HEK293 (cell line): ENCODE measurements at regions not wholly inside any gene's neighbourhood (a gene's known extent, or its start where the extent isn't known, plus 50 kb on each side); places are given as distances from the start of the nearest gene placed in this dataset.

Experiments
- CTCF ChIA-PET: fragments of 350-600 bp; formaldehyde crosslinking; extraction: SDS; loops from one replicate; lab custom pipeline; 2021; ENCODE audit warnings: antibody characterized with exemption; lab: Yijun Ruan, JAX
- POLR2A ChIA-PET: fragments of 300-600 bp; formaldehyde crosslinking; extraction: SDS; loops from one replicate; lab custom pipeline; 2020; ENCODE audit warnings: antibody characterized with exemption, inconsistent platforms; lab: Yijun Ruan, JAX
- H3K27ac ChIP-seq: fragments of 200-500 bp; sonication (Bioruptor generic); 2 replicates; pipeline ENCODE4 v1.5.1; 2014; ENCODE audit warnings: low read depth, low read length, control low read depth, inconsistent platforms; ENCODE audit errors: extremely low read depth
- H3K36me3 ChIP-seq, 2 experiments: fragments of 200-500 bp in 1 of 2; sonication (Bioruptor generic) in 1 of 2; 1 replicate in 1 of 2; 2 replicates in 1 of 2; pipeline ENCODE4 v1.5.1; 2014 to 2017; ENCODE audit warnings: inconsistent platforms in 2 of 2, low read length in 2 of 2; ENCODE audit not compliant: control insufficient read depth in 2 of 2, insufficient read depth in 1 of 2
- H3K4me1 ChIP-seq: fragments of 200-500 bp; sonication (Bioruptor generic); 2 replicates; pipeline ENCODE4 v1.5.1; 2014; ENCODE audit warnings: mild to moderate bottlenecking, low read length, inconsistent platforms; ENCODE audit not compliant: control insufficient read depth, insufficient read depth
- H3K4me3 ChIP-seq: 2 replicates; pipeline ENCODE4 v1.5.1; 2011; ENCODE audit warnings: low read depth, mild to moderate bottlenecking, control low read depth, low read length, moderate library complexity
- H3K9me3 ChIP-seq: fragments of 200-500 bp; sonication (Bioruptor generic); 2 replicates; pipeline ENCODE4 v1.5.1; 2014; ENCODE audit warnings: low read depth, low read length, inconsistent platforms; ENCODE audit not compliant: control insufficient read depth, insufficient read depth
- HOXD13 ChIP-seq: sonication (generic); formaldehyde crosslinking; IDR thresholded peaks from 2 replicates; pipeline ENCODE4 v1.8.0; 2022; ENCODE audit warnings: missing genetic modification reagents, borderline replicate concordance
- IKZF3 ChIP-seq: fragments of 450-650 bp; IDR thresholded peaks from 2 replicates; pipeline ENCODE4 v1.5.0; 2018; ENCODE audit warnings: missing biosample characterization, mild to moderate bottlenecking, missing genetic modification characterization, moderate library complexity
- KLF16 ChIP-seq: fragments of 450-650 bp; formaldehyde crosslinking; IDR thresholded peaks from 2 replicates; pipeline ENCODE4 v1.5.1; 2017; ENCODE audit warnings: missing biosample characterization, missing genetic modification characterization
- MZF1 ChIP-seq: fragments of 450-650 bp; formaldehyde crosslinking; IDR thresholded peaks from 2 replicates; pipeline ENCODE4 v1.5.1; 2017; ENCODE audit warnings: missing biosample characterization, missing genetic modification characterization, borderline replicate concordance
- OVOL3 ChIP-seq: fragments of 450-650 bp; formaldehyde crosslinking; IDR thresholded peaks from 2 replicates; pipeline ENCODE4 v1.5.1; 2016; ENCODE audit warnings: missing biosample characterization, missing genetic modification characterization
- TRIM28 ChIP-seq: IDR thresholded peaks from 2 replicates; pipeline ENCODE4 v1.6.1; 2011; ENCODE audit warnings: low read length, control low read depth, borderline replicate concordance
- ZBTB17 ChIP-seq: fragments of 450-650 bp; formaldehyde crosslinking; IDR thresholded peaks from 2 replicates; pipeline ENCODE4 v1.5.1; 2016; ENCODE audit warnings: missing biosample characterization, missing genetic modification characterization
- ZFP3 ChIP-seq: fragments of 450-650 bp; formaldehyde crosslinking; IDR thresholded peaks from 2 replicates; pipeline ENCODE4 v1.5.1; 2016; ENCODE audit warnings: low read depth, missing biosample characterization, missing genetic modification characterization
- ZNF157 ChIP-seq: fragments of 450-650 bp; formaldehyde crosslinking; IDR thresholded peaks from 2 replicates; pipeline ENCODE4 v1.5.1; 2016; ENCODE audit warnings: missing biosample characterization, missing genetic modification characterization
- ZNF2 ChIP-seq: fragments of 450-650 bp; formaldehyde crosslinking; IDR thresholded peaks from 2 replicates; pipeline ENCODE4 v1.5.1; 2016; ENCODE audit warnings: missing biosample characterization, missing genetic modification characterization
- ZNF202 ChIP-seq: fragments of 450-650 bp; formaldehyde crosslinking; IDR thresholded peaks from 2 replicates; pipeline ENCODE4 v1.5.1; 2016; ENCODE audit warnings: missing biosample characterization, missing genetic modification characterization, borderline replicate concordance
- ZNF280C ChIP-seq: fragments of 450-650 bp; formaldehyde crosslinking; IDR thresholded peaks from 2 replicates; pipeline ENCODE4 v1.5.1; 2016; ENCODE audit warnings: missing biosample characterization, missing genetic modification characterization
- ZNF362 ChIP-seq: fragments of 450-650 bp; formaldehyde crosslinking; IDR thresholded peaks from 2 replicates; pipeline ENCODE4 v1.5.1; 2016; ENCODE audit warnings: missing biosample characterization, missing genetic modification characterization
- ZNF391 ChIP-seq: fragments of 450-650 bp; formaldehyde crosslinking; IDR thresholded peaks from 2 replicates; pipeline ENCODE4 v1.5.1; 2016; ENCODE audit warnings: low read depth, missing biosample characterization, missing genetic modification characterization, borderline replicate concordance
- ZNF433 ChIP-seq: fragments of 450-650 bp; formaldehyde crosslinking; IDR thresholded peaks from 2 replicates; pipeline ENCODE4 v1.5.1; 2016; ENCODE audit warnings: missing biosample characterization, missing genetic modification characterization, low read depth
- ZNF514 ChIP-seq: fragments of 450-650 bp; formaldehyde crosslinking; IDR thresholded peaks from 2 replicates; pipeline ENCODE4 v1.5.1; 2016; ENCODE audit warnings: missing biosample characterization, missing genetic modification characterization
- ZNF530 ChIP-seq: fragments of 450-650 bp; formaldehyde crosslinking; IDR thresholded peaks from 2 replicates; pipeline ENCODE4 v1.5.1; 2016; ENCODE audit warnings: low read depth, missing biosample characterization, missing genetic modification characterization
- ZNF571 ChIP-seq: fragments of 450-650 bp; formaldehyde crosslinking; IDR thresholded peaks from 2 replicates; pipeline ENCODE4 v1.5.0; 2017; ENCODE audit warnings: missing biosample characterization, missing genetic modification characterization
- ZNF664 ChIP-seq: fragments of 450-650 bp; formaldehyde crosslinking; IDR thresholded peaks from 2 replicates; pipeline ENCODE4 v1.5.1; 2016; ENCODE audit warnings: missing biosample characterization, missing genetic modification characterization
- ZSCAN30 ChIP-seq: fragments of 450-650 bp; IDR thresholded peaks from 2 replicates; pipeline ENCODE4 v1.5.1; 2018; ENCODE audit warnings: missing biosample characterization, mild to moderate bottlenecking, missing genetic modification characterization, moderate library complexity
- TF ChIP-seq, protein P1 (sequence below): fragments of 450-650 bp; formaldehyde crosslinking; IDR thresholded peaks from 2 replicates; pipeline ENCODE4 v1.5.1; 2016; ENCODE audit warnings: missing biosample characterization, missing genetic modification characterization, borderline replicate concordance
- TF ChIP-seq, protein P2 (sequence below): fragments of 450-650 bp; formaldehyde crosslinking; IDR thresholded peaks from 2 replicates; pipeline ENCODE4 v1.5.1; 2017; ENCODE audit warnings: missing biosample characterization, missing genetic modification characterization
- TF ChIP-seq, protein P3 (sequence below): fragments of 450-650 bp; formaldehyde crosslinking; IDR thresholded peaks from 2 replicates; pipeline ENCODE4 v1.5.1; 2016; ENCODE audit warnings: missing biosample characterization, missing genetic modification characterization
- TF ChIP-seq, protein P4 (sequence below): fragments of 450-650 bp; formaldehyde crosslinking; IDR thresholded peaks from 2 replicates; pipeline ENCODE4 v1.5.1; 2017; ENCODE audit warnings: missing biosample characterization, missing genetic modification characterization

DNA sequence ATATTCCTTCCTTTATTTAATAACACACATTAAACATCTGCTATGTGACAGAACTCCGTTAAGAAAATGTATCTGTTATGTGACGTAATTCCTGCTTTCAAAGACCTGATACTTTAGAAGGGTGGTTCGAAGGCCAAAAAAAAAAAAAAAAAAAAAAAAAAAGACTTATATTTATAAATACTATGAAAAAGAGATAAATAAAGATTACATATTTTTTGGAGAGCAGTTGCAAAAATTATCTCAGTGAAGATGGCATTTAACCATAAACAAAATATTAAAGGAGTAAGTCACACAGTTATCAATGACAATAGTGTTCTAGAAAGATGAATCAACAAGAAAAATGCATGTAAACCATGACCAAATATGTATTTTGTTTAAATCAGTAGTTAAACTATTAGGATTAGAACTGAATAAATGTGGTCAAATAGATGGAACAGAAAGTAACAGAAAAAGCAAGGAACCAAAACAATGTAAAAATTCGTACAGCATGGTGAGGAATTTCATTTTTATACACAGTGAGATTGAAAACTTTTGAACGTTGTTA, 612.3 kb upstream of the SLITRK5 start:
- ChIA-PET POLR2A (no interaction called here), CTCF (no interaction called here)
- Histone ChIP-seq H3K36me3 (no peaks in the 10 kb centered on the region), H3K9me3 (no peaks in the 10 kb centered on the region), H3K4me3 (no peak overlapping the region), H3K4me1 (no peaks in the 10 kb centered on the region), H3K27ac (no peak overlapping the region)
- no peak for TF ChIP-seq TRIM28
- TF ChIP-seq, protein P1, sequence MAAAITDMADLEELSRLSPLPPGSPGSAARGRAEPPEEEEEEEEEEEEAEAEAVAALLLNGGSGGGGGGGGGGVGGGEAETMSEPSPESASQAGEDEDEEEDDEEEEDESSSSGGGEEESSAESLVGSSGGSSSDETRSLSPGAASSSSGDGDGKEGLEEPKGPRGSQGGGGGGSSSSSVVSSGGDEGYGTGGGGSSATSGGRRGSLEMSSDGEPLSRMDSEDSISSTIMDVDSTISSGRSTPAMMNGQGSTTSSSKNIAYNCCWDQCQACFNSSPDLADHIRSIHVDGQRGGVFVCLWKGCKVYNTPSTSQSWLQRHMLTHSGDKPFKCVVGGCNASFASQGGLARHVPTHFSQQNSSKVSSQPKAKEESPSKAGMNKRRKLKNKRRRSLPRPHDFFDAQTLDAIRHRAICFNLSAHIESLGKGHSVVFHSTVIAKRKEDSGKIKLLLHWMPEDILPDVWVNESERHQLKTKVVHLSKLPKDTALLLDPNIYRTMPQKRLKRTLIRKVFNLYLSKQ (tag by site-specific recombination), result no peak
- TF ChIP-seq ZNF571 (tag by site-specific recombination), result no peak
- TF ChIP-seq ZNF2 (tag by site-specific recombination), result no peak
- TF ChIP-seq MZF1, result no peak
- no peak for TF ChIP-seq ZSCAN30
- TF ChIP-seq ZNF391 (tag by site-specific recombination), result no peak
- TF ChIP-seq, protein P2, sequence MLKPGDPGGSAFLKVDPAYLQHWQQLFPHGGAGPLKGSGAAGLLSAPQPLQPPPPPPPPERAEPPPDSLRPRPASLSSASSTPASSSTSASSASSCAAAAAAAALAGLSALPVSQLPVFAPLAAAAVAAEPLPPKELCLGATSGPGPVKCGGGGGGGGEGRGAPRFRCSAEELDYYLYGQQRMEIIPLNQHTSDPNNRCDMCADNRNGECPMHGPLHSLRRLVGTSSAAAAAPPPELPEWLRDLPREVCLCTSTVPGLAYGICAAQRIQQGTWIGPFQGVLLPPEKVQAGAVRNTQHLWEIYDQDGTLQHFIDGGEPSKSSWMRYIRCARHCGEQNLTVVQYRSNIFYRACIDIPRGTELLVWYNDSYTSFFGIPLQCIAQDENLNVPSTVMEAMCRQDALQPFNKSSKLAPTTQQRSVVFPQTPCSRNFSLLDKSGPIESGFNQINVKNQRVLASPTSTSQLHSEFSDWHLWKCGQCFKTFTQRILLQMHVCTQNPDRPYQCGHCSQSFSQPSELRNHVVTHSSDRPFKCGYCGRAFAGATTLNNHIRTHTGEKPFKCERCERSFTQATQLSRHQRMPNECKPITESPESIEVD (tag by site-specific recombination), result no peak

- no peaks in the 10 kb centered on the region for H3K36me3 ChIP-seq
- no peak for TF ChIP-seq ZNF202
- no peak for TF ChIP-seq ZNF664 (tag by site-specific recombination)
- no peak for TF ChIP-seq HOXD13 (CRISPR knock-in tag)
- no peak for TF ChIP-seq ZNF362 (tag by site-specific recombination)
- no peak for TF ChIP-seq ZNF280C (tag by site-specific recombination)
- TF ChIP-seq ZNF530 (tag by site-specific recombination), result no peak
- TF ChIP-seq, protein P3, sequence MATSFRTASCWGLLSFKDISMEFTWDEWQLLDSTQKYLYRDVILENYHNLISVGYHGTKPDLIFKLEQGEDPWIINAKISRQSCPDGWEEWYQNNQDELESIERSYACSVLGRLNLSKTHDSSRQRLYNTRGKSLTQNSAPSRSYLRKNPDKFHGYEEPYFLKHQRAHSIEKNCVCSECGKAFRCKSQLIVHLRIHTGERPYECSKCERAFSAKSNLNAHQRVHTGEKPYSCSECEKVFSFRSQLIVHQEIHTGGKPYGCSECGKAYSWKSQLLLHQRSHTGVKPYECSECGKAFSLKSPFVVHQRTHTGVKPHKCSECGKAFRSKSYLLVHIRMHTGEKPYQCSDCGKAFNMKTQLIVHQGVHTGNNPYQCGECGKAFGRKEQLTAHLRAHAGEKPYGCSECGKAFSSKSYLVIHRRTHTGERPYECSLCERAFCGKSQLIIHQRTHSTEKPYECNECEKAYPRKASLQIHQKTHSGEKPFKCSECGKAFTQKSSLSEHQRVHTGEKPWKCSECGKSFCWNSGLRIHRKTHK (tag by site-specific recombination), result no peak
- TF ChIP-seq, protein P4, sequence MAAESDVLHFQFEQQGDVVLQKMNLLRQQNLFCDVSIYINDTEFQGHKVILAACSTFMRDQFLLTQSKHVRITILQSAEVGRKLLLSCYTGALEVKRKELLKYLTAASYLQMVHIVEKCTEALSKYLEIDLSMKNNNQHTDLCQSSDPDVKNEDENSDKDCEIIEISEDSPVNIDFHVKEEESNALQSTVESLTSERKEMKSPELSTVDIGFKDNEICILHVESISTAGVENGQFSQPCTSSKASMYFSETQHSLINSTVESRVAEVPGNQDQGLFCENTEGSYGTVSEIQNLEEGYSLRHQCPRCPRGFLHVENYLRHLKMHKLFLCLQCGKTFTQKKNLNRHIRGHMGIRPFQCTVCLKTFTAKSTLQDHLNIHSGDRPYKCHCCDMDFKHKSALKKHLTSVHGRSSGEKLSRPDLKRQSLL (tag by site-specific recombination), result no peak
- TF ChIP-seq ZNF433, result no peak
- no peak for TF ChIP-seq ZNF157 (tag by site-specific recombination)
- no peak for TF ChIP-seq IKZF3 (tag by site-specific recombination)
- no peak for TF ChIP-seq ZBTB17 (tag by site-specific recombination)
- TF ChIP-seq ZFP3 (tag by site-specific recombination), result no peak
- no peak for TF ChIP-seq KLF16 (tag by site-specific recombination)
- no peak for TF ChIP-seq OVOL3
- TF ChIP-seq ZNF514 (tag by site-specific recombination), result no peak
- no peak overlapping the region for H3K4me3 ChIP-seq
- CTCF ChIA-PET, result no interaction called here
- H3K27ac ChIP-seq, result no peak overlapping the region
- no peaks in the 10 kb centered on the region for H3K9me3 ChIP-seq
- H3K4me1 ChIP-seq, result no peaks in the 10 kb centered on the region
- POLR2A ChIA-PET, result no interaction called here
Measured at GRCh38 chr13:87078947-87079795, 592.0 kb upstream of the SLITRK5 start.
